Thoracic aorta (tissue), 2 donors: ENCODE measurements at regions not wholly inside any gene's neighbourhood (a gene's known extent, or its start where the extent isn't known, plus 50 kb on each side); places are given as distances from the start of the nearest gene placed in this dataset.

ENCODE experiments used
- ATAC-seq: fragments of 150-250 bp; one replicate; pipeline ENCODE4 v1.8.0; 2017; ENCODE audit warnings: low read depth; ENCODE audit not compliant: insufficient number of reproducible peaks, low FRiP score
- DNase-seq: peaks from one replicate; pipeline ENCODE4 v3.0.0-alpha.2; 2020; ENCODE audit warnings: low spot score
- H3K27ac ChIP-seq, 2 donors: fragments of 200-600 bp; sonication (generic); 1 replicate in 1 of 2; 2 replicates in 1 of 2; pipeline ENCODE4 v1.5.1; 2016; ENCODE audit warnings: mild to moderate bottlenecking in 2 of 2, moderate library complexity in 2 of 2
- H3K27me3 ChIP-seq: fragments of 200-600 bp; sonication (generic); replicated peaks from 2 replicates; pipeline ENCODE4 v1.6.0; 2016; ENCODE audit warnings: mild to moderate bottlenecking; ENCODE audit not compliant: insufficient read depth
- H3K36me3 ChIP-seq: fragments of 200-600 bp; sonication (generic); one replicate; pipeline ENCODE4 v1.5.1; 2016
- H3K4me1 ChIP-seq, 2 donors: fragments of 200-600 bp; sonication (generic); 1 replicate in 1 of 2; 2 replicates in 1 of 2; pipeline versions ENCODE4 v1.5.1 to v1.6.0; 2016; ENCODE audit warnings: low read depth in 2 of 2, mild to moderate bottlenecking in 1 of 2; ENCODE audit not compliant: control insufficient read depth in 1 of 2
- H3K4me3 ChIP-seq: fragments of 200-600 bp; sonication (generic); 2 replicates; pipeline ENCODE4 v1.5.1; 2016; ENCODE audit warnings: mild to moderate bottlenecking
- H3K9me3 ChIP-seq: fragments of 200-600 bp; sonication (generic); 2 replicates; pipeline ENCODE4 v1.5.1; 2016
- TF ChIP-seq, protein P1 (sequence below): fragments of 200-600 bp; sonication (generic); IDR thresholded peaks from one replicate; pipeline ENCODE4 v1.5.1; 2019; ENCODE audit warnings: antibody characterized with exemption

DNA sequence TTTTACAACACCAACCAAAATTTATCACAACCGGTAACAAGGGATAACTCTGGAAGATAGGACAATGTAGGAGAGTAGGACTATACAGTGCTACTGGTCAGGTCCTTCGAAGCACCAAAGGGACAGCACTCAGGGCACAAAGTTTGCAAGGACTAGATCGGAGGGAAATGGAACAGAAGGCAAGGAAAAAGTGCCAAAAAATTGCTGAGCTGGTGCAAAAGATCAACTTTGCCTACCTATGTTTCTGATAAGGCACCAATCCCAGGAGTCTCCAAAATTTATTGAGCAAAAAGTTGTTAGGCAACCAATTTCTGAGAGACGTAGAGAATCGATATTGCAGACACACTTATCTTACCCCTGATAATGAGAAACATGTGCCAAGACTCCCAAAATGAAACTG, 160.0 kb upstream of the PLEKHA5 start:
- Histone ChIP-seq H3K27ac (no peak overlapping the region), H3K36me3 (no peaks in the 10 kb centered on the region), H3K4me3 (no peak overlapping the region), H3K4me1 (no peaks in the 10 kb centered on the region), H3K27me3 (no peaks in the 10 kb centered on the region), H3K9me3 (no peaks in the 10 kb centered on the region)
- no peak for ATAC-seq
- TF ChIP-seq, protein P1, sequence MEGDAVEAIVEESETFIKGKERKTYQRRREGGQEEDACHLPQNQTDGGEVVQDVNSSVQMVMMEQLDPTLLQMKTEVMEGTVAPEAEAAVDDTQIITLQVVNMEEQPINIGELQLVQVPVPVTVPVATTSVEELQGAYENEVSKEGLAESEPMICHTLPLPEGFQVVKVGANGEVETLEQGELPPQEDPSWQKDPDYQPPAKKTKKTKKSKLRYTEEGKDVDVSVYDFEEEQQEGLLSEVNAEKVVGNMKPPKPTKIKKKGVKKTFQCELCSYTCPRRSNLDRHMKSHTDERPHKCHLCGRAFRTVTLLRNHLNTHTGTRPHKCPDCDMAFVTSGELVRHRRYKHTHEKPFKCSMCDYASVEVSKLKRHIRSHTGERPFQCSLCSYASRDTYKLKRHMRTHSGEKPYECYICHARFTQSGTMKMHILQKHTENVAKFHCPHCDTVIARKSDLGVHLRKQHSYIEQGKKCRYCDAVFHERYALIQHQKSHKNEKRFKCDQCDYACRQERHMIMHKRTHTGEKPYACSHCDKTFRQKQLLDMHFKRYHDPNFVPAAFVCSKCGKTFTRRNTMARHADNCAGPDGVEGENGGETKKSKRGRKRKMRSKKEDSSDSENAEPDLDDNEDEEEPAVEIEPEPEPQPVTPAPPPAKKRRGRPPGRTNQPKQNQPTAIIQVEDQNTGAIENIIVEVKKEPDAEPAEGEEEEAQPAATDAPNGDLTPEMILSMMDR: no peak
- no peak for DNase-seq

DNA sequence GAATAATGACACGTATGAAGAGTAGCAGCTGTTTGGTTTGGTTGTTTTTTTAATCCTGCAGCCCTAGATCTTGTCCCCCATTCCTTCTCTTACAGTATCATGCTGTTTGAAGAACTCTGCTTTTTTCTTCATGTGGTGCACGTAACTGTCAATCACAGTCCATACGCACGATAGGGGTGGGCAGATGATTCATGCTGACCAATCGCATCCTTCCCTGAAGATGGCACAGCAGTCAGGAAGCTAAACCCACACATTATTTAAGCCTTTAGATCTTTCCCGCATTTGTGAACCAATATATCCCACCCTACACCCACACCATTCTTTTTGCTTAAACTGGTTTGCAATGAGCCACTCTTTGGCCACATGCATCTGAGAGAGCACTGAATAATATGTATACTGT, 158.9 kb upstream of the PLEKHA5 start:
- no peaks in the 10 kb centered on the region for H3K27me3 ChIP-seq
- DNase-seq: no peak
- no peak overlapping the region for H3K27ac ChIP-seq
- no peaks in the 10 kb centered on the region for H3K36me3 ChIP-seq
- H3K4me3 ChIP-seq: no peak overlapping the region
- no peaks in the 10 kb centered on the region for H3K4me1 ChIP-seq
- H3K9me3 ChIP-seq: no peaks in the 10 kb centered on the region
- no peak for ATAC-seq
- TF ChIP-seq, protein P1: no peak

DNA sequence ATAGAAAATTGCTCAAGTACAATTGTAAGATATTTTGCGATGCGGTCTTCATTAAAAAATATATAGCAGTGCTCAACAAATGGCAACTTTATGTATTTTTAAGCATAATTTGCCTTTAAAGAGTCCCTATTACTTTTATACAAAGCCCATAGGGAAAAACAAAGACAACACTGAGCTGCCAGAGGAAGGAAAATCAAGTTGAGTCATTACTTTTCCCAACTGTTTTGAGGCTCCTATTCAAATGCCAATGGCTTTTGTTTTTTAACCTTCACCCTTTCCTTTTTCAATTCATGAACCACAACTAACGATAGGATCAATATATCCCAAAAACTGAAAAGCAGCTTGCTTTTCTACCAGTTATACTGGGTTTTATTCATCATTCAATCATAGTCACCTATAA, 157.6 kb upstream of the PLEKHA5 start:
- Histone ChIP-seq H3K36me3 (no peaks in the 10 kb centered on the region), H3K27me3 (no peaks in the 10 kb centered on the region), H3K4me1 (no peaks in the 10 kb centered on the region), H3K9me3 (no peaks in the 10 kb centered on the region), H3K27ac (no peak overlapping the region), H3K4me3 (no peak overlapping the region)
- DNase-seq (no peak), ATAC-seq (no peak)
- TF ChIP-seq, protein P1: no peak

DNA sequence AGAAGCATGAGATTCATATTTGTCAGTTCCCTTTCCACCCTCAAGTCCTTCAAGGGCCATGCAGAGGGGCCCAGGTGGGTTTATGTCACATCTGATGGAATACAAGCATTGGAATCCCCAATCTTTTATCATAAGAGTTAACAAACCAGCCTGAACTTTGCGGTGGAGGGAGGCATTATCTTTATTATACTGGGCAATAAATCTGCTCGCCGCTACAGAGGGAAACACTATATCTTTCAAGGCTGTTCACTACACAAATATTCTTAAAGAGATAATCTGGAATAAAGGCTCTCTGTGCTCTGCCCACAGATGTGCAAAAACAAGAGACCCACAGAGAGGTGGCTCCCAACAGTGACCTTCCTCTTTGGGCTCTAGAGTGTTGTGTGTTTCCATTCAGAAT, 153.6 kb upstream of the PLEKHA5 start:
- TF ChIP-seq, protein P1: no peak
- Histone ChIP-seq H3K27me3 (no peaks in the 10 kb centered on the region), H3K36me3 (no peaks in the 10 kb centered on the region), H3K4me1 (no peaks in the 10 kb centered on the region), H3K4me3 (no peak overlapping the region), H3K9me3 (no peaks in the 10 kb centered on the region), H3K27ac (no peak overlapping the region)
- no peak for DNase-seq
- ATAC-seq: no peak

DNA sequence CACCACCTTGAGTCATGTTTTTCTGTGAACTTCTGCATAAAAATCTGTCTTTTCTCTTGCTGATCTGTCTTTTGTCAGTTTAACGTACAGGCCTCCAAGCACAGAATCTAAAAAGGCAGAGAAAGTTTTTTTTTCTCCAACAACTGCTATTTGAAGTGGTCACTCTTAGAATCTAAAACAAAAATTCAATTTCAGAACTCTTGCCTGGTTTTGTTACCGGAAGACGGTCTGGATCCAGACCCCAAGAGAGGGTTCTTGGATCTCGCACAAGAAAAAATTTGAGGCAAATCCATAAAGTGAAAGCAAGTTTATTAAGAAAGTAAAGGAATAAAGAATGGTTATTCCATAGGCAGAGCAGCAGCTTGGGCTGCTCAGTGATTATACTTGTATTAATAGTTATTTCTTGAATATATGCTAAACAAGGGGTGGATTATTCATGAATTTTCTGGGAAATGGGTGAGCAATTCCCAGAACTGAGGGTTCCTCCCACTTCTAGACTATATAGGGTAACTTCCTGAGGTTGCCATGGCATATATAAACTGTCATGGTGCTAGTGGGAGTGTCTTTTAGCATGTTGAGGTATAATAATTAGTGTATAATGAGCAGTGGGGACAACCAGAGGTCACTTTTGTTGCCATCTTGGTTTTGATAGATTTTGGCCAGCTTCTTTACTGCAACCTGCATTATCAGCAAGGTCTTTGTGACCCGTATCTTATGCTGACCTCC, 150.0 kb upstream of the PLEKHA5 start:
- no peak for DNase-seq
- Histone ChIP-seq H3K27ac (no peak overlapping the region), H3K4me1 (no peaks in the 10 kb centered on the region), H3K9me3 (no peaks in the 10 kb centered on the region), H3K27me3 (no peaks in the 10 kb centered on the region), H3K4me3 (no peak overlapping the region), H3K36me3 (no peaks in the 10 kb centered on the region)
- TF ChIP-seq, protein P1: no peak
- no peak for ATAC-seq
